HPDE6-E6E7 (cell line): ENCODE measurements at regions not wholly inside any gene's neighbourhood (a gene's known extent, or its start where the extent isn't known, plus 50 kb on each side); places are given as distances from the start of the nearest gene placed in this dataset.

ENCODE experiments used
- DNase-seq: peaks from one replicate; pipeline ENCODE4 v3.0.0; 2011; ENCODE audit warnings: missing footprints; ENCODE audit errors: extremely low spot score

DNA sequence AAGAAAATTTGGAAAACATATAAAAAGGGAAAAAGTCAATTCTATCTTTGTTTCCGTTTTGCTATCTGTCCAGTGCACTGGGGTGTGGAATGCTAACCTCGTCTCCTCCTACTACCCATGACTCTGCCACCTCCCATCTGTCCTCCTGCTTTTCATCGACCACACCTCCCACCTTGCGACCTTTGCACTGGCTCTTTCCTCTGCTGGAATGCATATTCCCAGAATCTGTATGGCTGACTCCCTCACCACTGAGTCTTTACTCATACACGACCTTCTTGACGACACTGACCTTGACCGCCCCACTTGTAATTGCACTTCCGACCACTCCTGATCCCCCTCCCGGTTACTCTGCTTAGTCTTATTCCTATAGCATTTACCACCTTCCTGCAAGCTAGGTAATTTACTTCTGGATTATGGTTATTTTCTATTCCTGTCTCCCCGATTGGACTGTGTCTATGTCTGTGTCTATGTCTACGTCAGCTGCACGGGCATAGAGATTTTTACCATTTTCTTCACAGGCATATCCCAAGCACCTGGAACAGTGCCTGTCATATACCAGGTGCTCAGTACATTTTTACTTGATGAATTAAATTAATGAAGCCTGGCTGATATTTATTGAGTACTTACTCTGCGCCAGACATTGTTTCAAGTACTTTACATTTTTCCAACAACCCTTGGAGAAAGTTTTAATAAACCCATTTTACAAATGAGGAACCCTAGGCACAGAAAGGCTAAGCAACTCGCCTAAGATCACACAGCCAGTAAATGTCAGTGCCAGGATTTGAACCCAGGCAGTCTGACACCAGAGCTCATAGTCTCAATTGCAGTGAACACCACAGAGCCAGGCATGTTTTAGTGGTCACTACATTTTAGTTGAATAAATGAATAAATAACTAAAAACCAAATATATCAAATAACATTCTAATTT, 54.0 kb upstream of the SLC22A11 start:
- DNase-seq = no peak

DNA sequence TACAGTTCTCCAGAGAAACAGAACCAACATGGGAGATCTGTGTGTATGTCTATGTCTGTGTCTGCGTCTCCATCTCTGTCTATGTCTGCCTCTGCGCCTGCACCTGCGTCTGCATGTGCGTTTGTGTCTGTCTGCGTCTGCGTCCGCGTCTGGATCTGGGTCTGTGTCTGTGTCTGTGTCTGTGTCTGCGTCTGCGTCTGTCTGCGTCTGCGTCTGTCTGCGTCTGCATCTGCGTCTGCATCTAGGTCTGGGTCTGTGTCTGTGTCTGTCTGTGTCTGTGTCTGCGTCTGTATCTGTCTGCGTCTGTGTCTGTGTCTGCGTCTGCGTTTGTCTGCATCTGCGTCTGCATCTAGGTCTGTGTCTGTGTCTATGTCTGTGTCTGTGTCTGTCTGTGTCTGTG, 53.1 kb upstream of the SLC22A11 start:
- no peak for DNase-seq

DNA sequence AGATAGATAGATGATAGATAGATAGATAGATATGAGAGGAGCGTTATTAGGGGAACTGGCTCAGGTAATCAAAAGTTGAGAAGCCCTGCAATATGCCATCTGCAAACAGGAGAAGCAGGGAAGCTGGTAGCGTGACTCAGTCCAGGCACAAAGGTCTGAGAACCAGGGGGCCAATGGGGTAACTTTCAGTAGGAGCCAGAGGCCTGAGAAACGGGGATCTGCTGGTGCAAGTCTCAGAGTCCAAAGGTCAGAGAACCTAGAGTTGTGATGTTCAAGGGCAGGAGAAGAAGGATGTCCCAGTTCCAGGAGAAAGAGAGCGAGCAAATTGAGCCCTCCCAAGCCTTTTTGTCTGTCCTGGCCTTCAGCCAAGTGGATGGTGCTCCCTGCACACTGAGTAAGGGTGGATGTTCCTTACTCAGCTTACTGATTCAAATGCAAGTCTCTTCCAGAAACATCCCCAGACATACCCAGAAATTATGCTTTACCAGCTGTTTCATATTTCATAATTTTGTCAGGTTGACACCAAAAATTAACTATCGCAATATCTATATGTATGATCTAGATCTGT, 52.5 kb upstream of the SLC22A11 start:
- DNase-seq = no peak

DNA sequence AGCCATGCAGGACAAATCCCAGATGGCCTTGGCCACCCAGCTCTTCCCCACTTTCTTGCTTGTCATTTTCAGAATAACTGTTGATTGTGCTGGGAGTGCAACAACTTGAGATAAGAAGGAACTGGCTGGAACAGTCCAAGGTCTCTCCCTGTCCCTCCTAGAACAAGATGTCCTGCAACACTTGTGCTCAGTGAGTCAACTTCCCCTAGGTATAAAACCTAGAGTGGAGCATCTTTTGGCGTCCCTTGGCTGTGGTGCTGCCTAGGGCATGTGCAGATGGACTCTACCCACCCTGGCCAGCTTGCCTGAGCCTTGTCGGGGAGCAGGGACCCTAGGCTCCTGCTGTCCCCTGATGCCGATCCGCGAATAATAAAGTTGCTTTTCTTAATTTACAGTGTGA, 50.7 kb upstream of the SLC22A11 start:
- DNase-seq = no peak
